CD4-positive, alpha-beta T cell treated with Interleukin-2 at 100 ng/mL for 4 hours (primary cell): ENCODE measurements at regions not wholly inside any gene's neighbourhood (a gene's known extent, or its start where the extent isn't known, plus 50 kb on each side); places are given as distances from the start of the nearest gene placed in this dataset.
"Not testable (repeated sequence)": the region's sequence is repeated elsewhere in the genome, so short reads cannot be mapped to it uniquely, and the experiment has no call there.

ENCODE experiments used
- DNase-seq: peaks from one replicate; pipeline ENCODE4 v3.0.0-alpha.2; 2020; ENCODE audit warnings: low spot score

DNA sequence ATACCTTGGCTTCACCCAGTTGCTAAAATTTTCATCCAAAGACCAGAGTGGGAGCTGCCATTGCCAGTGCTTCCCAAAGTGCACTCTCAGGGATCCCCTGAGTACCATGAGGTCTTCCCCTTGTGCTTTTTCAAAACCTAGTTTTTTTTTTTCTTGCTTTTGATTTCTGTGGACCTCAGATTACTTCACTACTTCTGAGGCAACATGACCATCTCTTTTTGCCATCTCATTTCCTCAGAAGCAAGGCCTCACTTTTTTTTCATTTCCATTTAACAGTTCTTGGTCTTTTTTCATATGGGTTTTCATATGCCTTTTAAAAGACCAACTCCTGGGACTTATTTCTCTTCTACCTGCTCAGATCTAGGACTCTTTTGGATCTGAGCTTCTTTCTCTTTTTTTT, 64.1 kb upstream of the MMS22L start:
- DNase-seq, result no peak

DNA sequence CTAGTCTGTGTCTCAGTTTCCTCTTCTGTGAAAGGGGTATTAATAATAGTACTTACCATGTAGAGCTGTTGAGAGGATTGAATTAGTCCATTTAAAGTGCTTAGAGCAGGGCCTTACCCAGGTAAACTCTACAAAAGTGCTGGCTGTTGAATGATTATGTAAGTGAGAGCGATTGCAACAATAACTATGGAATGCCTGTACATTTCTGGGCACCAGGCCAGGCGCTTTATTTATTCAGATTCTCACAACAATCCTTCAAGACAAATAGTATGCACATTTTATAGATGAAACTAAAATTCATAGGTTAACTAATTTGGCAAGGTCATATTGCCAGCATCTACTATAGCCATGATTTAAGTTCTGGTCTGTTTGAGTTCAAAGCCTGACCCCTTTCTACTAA, 78.3 kb upstream of the MMS22L start:
- no peak for DNase-seq

DNA sequence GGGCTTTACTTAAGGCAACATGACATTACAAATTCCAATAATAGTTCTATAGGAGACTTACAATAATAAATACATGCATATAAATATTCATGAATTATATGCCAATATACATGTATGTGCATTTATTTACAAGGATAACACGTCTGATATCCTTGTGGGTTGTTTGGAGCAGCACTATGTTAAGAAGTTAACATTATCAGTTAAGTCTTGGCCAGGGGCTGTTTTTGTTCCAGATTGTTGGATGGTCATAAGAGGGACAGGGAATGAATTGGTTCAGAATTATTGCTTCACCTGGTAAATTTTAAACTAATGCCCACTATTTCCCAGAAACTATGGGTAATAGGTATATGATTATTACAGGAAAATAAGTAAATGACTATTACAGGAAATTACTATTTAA, 81.3 kb upstream of the MMS22L start:
- no peak for DNase-seq

DNA sequence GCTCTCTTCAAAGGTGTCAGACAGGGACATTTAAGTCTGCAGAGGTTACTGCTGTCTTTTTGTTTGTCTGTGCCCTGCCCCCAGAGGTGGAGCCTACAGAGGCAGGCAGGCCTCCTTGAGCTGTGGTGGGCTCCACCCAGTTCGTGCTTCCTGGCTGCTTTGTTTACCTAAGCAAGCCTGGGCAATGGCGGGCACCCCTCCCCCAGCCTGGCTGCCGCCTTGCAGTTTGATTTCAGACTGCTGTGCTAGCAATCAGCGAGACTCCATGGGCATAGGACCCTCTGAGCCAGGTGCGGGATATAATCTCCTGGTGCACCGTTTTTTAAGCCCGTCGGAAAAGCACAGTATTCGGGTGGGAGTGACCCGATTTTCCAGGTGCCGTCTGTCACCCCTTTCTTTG, 99.1 kb upstream of the MMS22L start:
- DNase-seq, result not testable (repeated sequence)

DNA sequence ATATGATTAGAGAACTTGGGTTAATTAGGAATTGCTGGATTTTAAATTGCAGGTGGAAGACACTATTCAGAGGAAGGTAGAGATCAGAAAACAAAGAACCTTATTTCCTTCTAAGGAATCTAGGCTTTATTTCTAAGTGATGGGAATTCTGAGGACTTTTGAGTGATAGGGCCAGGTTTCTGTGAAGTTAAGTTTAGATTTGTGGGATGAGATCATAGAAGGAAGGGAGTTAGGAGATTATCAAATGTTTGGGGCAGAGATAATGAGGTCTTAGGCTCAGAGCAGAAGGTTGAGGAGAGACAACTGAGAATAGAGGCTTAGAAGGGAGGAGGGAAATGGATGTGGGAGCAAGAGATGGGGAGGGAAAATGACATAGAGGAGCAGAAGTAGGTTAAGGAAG, 109.7 kb upstream of the MMS22L start:
- no peak for DNase-seq

DNA sequence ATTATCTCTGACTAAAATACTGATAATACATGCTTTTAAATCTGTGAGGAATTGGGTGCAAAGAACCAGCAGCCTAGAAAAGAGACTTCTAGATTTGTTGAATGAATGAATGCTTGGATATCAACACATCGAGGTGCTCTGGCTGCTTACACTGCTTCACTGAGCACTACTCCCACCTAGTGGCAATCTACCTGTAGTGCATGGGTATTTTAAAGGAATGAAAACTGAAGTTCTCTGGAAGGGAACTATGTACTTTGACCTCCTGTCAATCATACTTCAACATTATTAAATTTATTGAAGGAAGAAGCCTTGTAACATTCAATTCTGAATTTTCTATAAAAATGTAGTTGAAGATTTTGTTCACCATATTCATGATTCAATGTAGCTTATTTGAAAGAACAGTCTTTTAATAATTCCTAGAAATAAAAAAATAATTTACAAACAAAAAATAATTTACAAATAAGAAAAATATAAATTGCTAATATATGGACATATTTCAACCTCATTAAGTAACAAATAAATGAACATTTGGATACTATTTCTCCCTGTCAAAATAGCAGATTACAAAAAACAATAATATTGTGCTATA, 111.2 kb upstream of the MMS22L start:
- DNase-seq, result peak; percentile 71

DNA sequence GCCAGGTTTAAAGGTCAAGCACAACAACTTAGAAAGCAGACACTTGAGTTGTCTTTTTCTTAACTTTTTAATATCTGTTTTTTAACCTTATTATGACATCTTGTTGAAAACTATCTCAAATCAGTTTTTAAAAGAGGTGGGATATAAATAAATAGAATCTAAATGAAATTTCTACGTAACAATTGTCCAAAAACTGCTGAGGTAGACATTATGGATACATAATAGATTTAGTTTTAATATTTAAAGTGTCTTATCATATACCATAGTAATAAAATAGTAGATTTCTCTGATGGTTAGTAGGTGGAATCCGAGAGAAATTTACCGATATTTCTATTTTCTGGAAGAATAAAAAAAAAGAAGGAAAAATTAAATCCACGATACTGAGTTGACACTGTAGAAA, 113.9 kb upstream of the MMS22L start:
- DNase-seq, result no peak

DNA sequence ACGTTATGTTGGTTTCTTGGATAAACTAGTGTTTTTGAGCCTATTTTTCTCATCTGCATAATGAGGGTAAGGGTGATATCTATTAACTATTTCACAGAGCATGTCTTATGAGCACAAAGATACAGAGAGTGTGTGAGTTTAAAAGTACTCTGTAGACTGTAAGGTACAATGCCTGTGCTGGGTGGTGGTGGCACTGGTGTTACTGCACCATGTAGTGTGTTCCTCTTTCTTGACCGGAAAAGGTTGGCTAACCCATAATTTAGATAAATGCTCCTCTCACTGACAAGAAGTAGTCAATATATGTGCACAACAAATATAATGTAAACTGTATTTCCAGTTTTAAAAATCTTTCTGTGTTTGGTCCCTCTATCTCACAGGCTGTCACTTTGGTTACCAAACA, 116.2 kb upstream of the MMS22L start:
- DNase-seq, result no peak

DNA sequence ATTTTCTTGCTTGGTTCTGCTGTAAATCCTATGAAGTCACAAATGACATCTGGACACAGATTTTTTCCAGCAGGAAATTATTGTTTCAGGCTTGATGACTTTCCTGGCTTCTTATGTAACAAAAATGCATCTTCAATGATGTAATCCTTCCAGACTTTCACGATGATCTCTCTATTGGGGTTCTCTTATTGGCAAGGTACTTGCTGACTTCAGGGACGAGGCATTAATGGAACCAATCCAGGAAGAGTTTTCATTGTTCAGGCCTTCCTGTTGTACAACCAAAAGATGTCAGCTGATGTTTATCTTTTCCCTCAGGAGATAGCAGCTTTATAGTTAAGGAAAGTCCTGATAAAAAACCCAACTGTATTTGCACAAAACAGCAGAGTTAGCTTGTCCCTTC, 118.5 kb upstream of the MMS22L start:
- DNase-seq, result no peak

DNA sequence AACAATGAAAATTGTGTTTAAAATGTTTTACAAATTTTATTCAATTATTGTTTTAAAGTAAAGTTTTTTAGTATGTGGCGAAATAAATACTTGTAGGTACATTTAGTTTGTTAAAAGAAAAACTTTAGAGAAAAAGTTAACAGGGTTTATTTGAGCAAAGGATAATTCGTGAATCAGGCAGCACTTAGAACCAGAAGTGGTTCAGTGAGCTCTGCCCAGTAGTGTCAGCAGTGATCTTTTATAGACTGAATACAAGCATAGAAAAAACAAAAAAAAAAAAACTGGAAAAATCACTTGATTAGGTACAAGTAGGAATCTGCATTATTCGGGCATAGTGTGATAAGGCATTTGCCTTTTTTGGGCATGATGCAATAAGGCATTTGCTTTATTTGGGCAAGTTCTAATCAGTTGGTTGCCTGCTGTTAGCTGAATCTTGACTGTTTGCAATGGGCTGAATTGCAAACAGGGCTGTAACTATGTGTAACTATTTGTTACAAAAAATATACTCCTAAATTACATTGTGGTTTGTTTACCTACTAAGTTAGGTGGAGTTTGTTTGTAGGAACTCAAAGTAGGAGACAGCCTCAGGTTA, 122.9 kb upstream of the MMS22L start:
- no peak for DNase-seq

DNA sequence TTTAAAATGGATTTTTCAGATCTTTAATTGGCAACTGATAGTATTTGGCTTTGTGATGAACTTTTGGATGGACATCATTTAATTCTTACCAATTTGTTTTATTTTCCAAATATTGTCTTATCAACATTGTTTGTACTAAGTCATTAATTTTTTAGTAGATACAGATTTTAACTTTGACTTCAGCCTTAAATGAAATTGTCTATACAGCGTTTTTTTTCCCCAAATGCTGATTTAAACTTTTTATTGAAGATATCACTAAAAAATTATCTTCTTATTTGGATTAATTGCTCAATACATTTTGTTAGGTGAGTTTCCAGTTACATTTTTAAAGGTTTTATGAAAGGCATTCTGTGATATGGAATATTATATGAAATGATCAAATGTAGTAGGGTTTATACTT, 123.6 kb upstream of the MMS22L start:
- no peak for DNase-seq

DNA sequence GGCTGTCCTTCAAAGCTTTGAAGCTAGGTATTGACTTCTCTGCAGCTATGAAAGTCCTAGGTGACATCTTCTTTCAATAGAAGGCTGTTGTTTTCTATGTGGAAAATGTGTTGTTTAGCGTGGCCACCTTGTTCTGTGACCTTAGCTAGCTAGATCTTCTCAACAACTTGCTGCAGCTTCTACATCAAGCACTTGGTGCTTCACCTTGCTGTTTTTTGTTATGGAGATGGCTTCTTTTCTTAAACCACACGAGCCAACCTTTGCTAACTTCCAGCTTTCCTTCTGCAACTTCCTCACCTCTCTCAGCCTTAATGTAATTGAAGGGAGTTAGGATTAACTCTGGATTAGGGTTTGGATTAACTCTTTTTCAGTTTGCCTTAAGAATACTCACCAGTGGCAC, 128.6 kb upstream of the MMS22L start:
- no peak for DNase-seq

DNA sequence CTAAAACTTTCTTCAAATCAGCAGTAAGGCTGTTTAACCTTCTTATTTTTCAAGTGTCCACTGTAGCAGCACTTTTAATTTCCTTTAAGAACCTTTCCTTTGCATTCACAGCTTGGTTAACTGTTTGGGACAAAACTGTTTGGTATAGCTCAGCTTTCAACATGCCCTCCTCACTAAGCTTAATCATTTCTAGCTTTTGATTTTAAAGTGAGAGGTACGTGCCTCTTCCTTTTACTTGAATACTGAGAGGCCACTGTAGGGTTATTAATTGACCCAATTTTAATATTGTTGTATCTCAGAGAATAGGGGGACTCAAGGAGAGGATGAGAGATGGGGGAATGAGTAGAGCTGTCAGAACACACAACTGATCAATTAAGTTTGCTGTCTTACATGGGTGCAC, 129.5 kb upstream of the MMS22L start:
- no peak for DNase-seq

DNA sequence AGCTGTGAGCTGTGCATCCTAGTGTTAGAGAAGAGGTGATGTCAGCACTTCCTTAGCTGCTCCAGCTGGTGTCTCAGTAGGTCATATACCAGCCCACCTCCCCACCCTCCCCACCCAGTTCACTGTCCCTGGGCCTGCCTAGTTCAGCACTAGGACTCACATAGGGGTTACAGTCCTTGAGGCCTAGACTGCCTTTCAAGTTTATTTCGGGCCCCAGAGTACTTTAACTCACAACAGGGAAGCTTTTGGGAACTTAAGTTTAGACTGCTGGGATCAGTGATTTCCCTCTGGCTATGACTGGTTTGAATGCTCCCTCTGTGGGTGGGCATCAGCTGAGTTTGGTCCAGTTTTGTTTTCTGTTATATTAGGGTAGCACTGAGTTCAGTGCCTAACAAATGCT, 139.2 kb upstream of the MMS22L start:
- no peak for DNase-seq

DNA sequence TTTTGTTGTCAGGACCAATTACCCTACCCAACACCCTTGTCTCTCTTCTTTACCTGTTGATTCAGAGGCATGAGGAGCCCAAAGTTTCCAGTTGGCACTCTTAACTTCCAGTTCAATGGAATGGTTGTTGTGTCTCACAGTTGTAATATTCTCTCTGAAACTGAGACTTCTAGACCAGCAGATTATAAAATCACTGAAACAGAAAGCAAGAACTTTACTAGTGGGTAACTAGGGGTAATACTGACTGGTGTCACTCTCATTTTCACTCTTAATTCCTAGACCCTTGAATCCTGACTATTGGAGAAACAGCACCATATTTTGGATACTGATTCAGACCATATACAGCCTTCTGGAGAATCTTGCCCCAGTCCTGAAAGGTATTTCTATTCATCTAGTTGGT, 140.2 kb upstream of the MMS22L start:
- DNase-seq, result no peak

DNA sequence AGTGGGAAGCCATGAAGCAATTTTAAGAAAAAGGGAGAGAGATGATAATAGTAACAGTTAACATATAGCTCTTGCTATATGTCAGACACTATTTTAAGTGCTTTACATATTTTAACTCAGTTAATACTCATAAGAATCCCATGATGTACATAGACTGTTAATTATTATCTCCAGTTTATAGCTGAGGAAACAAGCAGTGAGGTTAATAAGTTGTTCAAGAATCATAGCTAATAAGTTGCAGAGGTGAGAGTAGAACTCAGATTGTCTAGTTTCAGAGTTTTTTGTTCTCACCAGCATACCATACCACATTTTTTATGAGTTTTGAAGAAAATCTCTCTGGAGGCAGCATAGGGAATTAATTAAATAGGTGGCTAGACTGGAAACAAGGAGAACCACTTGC, 144.6 kb upstream of the MMS22L start:
- no peak for DNase-seq

DNA sequence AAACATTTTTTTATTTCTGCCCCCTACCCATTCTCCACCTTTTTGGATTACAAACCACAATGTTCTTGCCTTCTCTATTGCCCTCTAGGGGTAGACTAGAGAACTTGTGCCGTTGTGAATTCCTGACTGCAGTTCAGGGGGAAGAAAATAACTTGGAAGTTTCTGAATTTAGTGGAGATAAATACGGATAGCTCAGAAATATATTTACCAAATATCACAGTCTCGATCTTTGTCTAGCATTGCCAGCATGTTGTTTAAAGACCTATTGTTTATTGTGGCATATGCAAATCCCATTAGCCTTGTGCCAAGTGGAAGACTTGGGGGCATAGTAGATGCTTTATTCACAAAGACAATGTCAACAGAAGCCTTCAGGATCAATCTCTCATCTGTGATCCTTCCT, 154.1 kb upstream of the MMS22L start:
- DNase-seq, result no peak

DNA sequence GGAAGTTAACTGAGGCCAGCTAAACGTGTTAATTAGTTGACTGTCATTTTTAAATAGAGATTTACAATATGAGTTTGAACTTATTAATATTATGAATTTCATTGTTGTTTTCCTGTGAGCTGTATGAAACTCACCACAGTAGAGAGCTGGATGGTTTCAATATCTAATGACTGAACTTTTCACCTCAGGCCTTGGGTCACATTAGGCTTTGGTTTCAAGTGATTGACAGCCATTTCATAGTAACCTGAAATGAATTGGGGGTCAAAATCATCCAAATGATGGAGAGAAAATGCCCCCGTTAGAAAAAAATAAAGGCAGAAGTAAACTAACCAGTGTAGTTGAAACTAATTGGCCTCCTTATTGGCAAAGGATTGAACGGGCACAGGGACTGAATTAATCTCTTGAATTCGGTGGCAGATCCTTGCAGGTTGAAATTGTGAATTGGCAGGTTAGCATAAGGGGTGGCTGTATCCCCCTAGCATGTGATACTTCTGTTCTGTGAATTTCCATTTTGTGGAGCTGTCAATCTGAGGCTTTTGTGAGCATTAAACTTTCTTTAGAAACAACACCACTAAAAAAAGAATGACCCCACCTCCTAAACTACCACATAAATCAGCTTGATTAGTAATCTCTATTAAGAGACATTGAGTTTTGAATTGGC, 155.1 kb upstream of the MMS22L start:
- DNase-seq, result no peak

DNA sequence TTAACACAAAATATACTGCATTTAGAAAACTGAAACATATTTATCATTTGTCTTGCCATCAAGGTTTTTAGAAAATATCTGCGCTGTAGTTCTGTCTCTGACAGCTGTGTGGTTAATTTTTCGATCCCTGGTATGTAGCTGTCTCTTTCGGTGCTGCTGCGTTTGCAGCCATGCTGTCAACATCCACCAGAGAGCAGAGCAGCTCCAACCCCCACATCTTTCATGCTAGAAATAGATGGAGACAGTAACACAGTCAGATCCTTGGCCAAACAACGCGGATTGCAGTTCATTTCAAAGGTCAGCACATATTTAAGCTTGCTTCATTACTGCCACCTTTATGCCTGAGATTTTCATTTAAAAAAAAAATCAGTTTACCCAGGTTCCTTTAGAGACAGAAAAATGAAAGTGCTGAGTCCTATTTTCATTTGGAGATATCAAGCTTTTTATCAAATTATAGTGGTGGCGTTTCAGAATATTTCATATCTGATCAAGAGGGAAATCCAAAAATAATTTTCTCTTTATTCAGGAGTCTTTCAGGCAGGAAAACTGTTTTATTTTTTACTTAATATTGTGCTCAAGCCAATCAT, 157.7 kb upstream of the MMS22L start:
- no peak for DNase-seq

DNA sequence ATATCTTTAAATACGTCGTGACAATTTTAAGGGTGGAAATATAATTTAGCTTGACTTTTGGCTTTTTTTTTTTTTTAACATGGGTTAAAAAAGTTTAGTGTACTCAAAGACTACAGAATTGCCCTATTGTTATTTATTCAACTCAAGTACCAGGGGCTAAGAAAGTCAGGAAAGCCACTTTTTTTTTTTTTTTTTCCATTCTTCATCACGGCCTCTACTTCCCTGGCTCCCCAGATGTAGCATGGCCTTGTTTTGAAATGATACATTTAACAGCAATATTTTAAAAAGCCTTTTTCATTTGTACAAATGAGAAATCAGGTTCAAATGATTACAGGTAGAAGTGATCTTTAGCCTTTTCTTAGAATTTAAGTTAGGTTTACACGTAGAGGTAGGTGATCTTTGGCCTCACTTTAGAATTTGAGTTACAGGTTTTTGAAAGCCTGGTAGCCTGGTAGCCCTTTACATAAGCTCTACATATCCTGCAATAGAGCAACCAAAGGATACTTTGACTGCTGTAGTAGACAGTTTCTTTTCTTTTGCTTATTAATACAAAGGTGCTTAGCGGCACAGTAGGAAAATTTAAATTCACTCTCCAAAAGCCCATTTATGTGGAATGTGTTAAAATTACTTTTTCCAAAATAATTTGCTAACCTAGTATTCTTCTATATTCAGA, 160.5 kb upstream of the MMS22L start:
- no peak for DNase-seq

DNA sequence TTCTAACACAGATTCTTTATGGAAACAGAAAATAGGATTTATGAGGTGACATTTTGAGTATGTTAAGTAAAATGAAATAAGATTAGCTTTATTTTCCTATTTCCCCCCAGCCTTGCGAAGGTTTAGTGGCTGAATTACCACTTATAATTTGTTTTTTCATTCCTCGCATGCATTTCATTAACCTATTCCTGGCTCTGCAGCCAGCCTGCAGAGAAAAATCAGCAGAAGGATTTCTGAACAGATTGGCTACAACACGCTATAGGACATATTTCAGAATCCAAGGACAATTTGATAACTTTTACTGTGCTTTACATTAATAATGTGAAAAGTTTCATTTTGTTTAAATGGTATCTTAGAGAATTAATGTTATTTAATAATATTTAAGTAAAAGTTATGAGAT, 162.4 kb upstream of the MMS22L start:
- DNase-seq, result no peak

DNA sequence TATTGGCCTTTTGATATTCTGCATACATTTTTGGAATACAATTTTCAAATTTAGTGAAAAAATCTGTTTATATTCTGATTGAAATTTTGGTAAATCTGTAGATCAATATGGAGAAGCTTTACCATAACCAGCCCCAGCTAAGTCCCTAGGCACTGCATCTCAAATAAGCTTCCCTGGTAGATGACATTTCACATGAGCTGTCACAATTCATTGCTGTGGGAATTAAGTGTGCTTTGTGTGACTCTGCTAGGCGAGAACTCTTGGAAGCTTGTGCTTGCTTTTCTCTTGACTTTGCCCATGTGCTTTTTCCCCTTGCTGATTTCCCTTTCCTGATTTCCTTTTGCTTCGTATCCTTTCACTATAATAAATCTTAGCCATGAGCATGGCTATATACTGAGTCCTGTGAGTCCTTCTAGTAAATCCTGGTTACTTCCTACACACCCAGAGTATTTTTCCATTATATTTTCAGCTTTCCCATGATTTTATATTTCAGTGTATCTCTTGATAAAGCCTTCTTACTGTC, 166.5 kb upstream of the MMS22L start:
- DNase-seq, result no peak

DNA sequence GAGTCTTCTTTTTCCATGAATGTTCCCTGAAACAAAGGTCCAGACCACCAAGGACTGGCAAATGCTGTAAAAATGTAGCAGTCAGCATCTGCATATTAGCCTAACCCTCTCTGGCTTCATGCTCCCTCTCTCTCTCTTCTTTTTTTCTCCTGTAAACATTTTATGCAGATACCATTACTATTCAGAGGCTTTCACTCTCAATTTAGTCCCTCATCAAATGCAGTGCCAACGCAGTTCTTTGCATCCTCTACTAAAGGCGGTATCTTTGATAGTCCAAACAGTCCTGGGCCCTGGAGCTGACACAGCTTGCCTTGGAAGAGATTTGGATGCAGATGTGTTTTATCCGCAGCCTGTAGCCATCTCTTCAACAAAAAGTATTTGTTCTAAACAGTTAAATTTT, 167.1 kb upstream of the MMS22L start:
- no peak for DNase-seq
